H1 (cell line): ENCODE measurements at regions not wholly inside any gene's neighbourhood (a gene's known extent, or its start where the extent isn't known, plus 50 kb on each side); places are given as distances from the start of the nearest gene placed in this dataset.

ENCODE experiments used
- CTCF ChIA-PET: fragments of 300-600 bp; sonication (Branson Sonifier 250); formaldehyde crosslinking; loops from one replicate; lab custom pipeline; 2021; ENCODE audit not compliant: partially characterized antibody; lab: Charles Lee
- POLR2A ChIA-PET: fragments of 300-600 bp; sonication (Branson Sonifier 250); formaldehyde crosslinking; loops from one replicate; lab custom pipeline; 2021; ENCODE audit warnings: inconsistent platforms; ENCODE audit not compliant: partially characterized antibody; lab: Charles Lee
- DNase-seq, 2 experiments: peaks; one replicate each; pipeline versions ENCODE4 v3.0.0 to v3.0.0-alpha.2; 2010 to 2022; ENCODE audit warnings: low spot score in 2 of 2, low read depth in 1 of 2, mixed read lengths in 1 of 2
- FAIRE-seq: peaks from 2 replicates; lab custom pipeline; 2011; peaks lifted over from hg19 to GRCh38; lab: Jason Lieb, UNC
- H2AFZ ChIP-seq: 2 replicates; pipeline ENCODE4 v1.8.1; 2012; ENCODE audit warnings: low read length, inconsistent platforms
- H2AK5ac ChIP-seq: 2 replicates; pipeline ENCODE4 v1.6.1; 2013; ENCODE audit warnings: low read depth, low read length
- H2BK120ac ChIP-seq: replicated peaks from 2 replicates; pipeline ENCODE3; 2013; ENCODE audit warnings: low read depth, low read length, inconsistent platforms
- H2BK12ac ChIP-seq: 2 replicates; pipeline ENCODE4 v1.6.1; 2013; ENCODE audit warnings: low read depth, low read length
- H2BK15ac ChIP-seq: 2 replicates; pipeline ENCODE4 v1.6.1; 2013; ENCODE audit warnings: low read length
- H2BK20ac ChIP-seq: 2 replicates; pipeline ENCODE4 v1.6.1; 2013; ENCODE audit warnings: low read length
- H2BK5ac ChIP-seq: 2 replicates; pipeline ENCODE4 v1.6.1; 2013; ENCODE audit warnings: low read depth, low read length
- H3K14ac ChIP-seq: 2 replicates; pipeline ENCODE4 v1.6.1; 2013; ENCODE audit warnings: inconsistent platforms; ENCODE audit not compliant: insufficient read length
- H3K18ac ChIP-seq: 2 replicates; pipeline ENCODE4 v1.6.1; 2013; ENCODE audit warnings: low read length; ENCODE audit errors: extremely low read depth
- H3K23ac ChIP-seq: 2 replicates; pipeline ENCODE4 v1.6.1; 2013; ENCODE audit warnings: inconsistent platforms; ENCODE audit not compliant: insufficient read length
- H3K23me2 ChIP-seq: 2 replicates; pipeline ENCODE4 v1.6.1; 2013; ENCODE audit warnings: low read depth, low read length
- H3K27ac ChIP-seq: 2 replicates; pipeline ENCODE4 v1.6.1; 2011; ENCODE audit warnings: low read depth, low read length, inconsistent platforms
- H3K27me3 ChIP-seq, 4 experiments: replicated peaks in 1 of 4; 1 replicate in 1 of 4; 2 replicates in 3 of 4; pipeline versions ENCODE4 v1.6.1 to v1.8.1; 2011 to 2013; ENCODE audit warnings: low read length in 3 of 4, mild to moderate bottlenecking in 3 of 4, inconsistent platforms in 2 of 4, mixed read lengths in 2 of 4, moderate library complexity in 1 of 4; ENCODE audit not compliant: control insufficient read depth in 3 of 4, insufficient read depth in 3 of 4; ENCODE audit errors: extremely low read depth in 1 of 4
- H3K36me3 ChIP-seq, 4 experiments: 2 replicates each; pipeline versions ENCODE4 v1.6.1 to v1.8.1; 2011 to 2013; ENCODE audit warnings: mild to moderate bottlenecking in 4 of 4, low read length in 3 of 4, moderate library complexity in 2 of 4, control low read depth in 1 of 4, inconsistent platforms in 1 of 4; ENCODE audit not compliant: insufficient read depth in 4 of 4, control insufficient read depth in 2 of 4
- H3K4ac ChIP-seq: replicated peaks from 2 replicates; pipeline ENCODE3; 2013; ENCODE audit warnings: low read length, low read depth, mixed read lengths, inconsistent platforms; ENCODE audit not compliant: insufficient read length
- H3K4me1 ChIP-seq, 4 experiments: replicated peaks in 1 of 4; 1 replicate in 1 of 4; 2 replicates in 3 of 4; pipeline versions ENCODE4 v1.6.1 to v1.8.1; 2011 to 2013; ENCODE audit warnings: low read length in 3 of 4, inconsistent platforms in 2 of 4, mixed read lengths in 1 of 4; ENCODE audit not compliant: insufficient read depth in 4 of 4, control insufficient read depth in 3 of 4
- H3K4me2 ChIP-seq, 2 experiments: 2 replicates each; pipeline versions ENCODE4 v1.6.1 to v1.8.1; 2011 to 2013; ENCODE audit warnings: low read depth in 2 of 2, low read length in 2 of 2, control low read depth in 1 of 2, inconsistent platforms in 1 of 2, mild to moderate bottlenecking in 1 of 2; ENCODE audit not compliant: insufficient read depth in 1 of 2
- H3K4me3 ChIP-seq, 4 experiments: fragments of 200-600, 300-600 bp in 1 of 4; sonication (generic), shearing (Covaris generic), sonication (Bioruptor Twin) in 1 of 4; 2 replicates each; pipeline versions ENCODE4 v1.5.1 to v1.8.1; 2011 to 2016; ENCODE audit warnings: low read length in 4 of 4, low read depth in 3 of 4, control low read depth in 2 of 4, inconsistent platforms in 2 of 4, mild to moderate bottlenecking in 2 of 4, mixed read lengths in 1 of 4, moderate library complexity in 1 of 4; ENCODE audit not compliant: insufficient read depth in 2 of 4; ENCODE audit errors: extremely low read depth in 1 of 4
- H3K56ac ChIP-seq: replicated peaks from 2 replicates; pipeline ENCODE3; 2013; ENCODE audit warnings: low read depth, mild to moderate bottlenecking, mixed read lengths, low read length, inconsistent platforms; ENCODE audit not compliant: insufficient read length
- H3K79me1 ChIP-seq: 2 replicates; pipeline ENCODE4 v1.6.1; 2013; ENCODE audit warnings: low read depth, low read length, control low read depth
- H3K79me2 ChIP-seq, 2 experiments: 2 replicates each; pipeline versions ENCODE4 v1.6.1 to v1.8.1; 2012 to 2013; ENCODE audit warnings: low read length in 2 of 2, mild to moderate bottlenecking in 2 of 2, inconsistent platforms in 1 of 2; ENCODE audit not compliant: insufficient read depth in 2 of 2, control insufficient read depth in 1 of 2
- H3K9ac ChIP-seq, 4 experiments: replicated peaks in 1 of 4; 1 replicate in 1 of 4; 2 replicates in 3 of 4; pipeline versions ENCODE4 v1.6.1 to v1.8.1; 2011 to 2013; ENCODE audit warnings: low read depth in 3 of 4, low read length in 3 of 4, control low read depth in 2 of 4, mild to moderate bottlenecking in 2 of 4, moderate library complexity in 2 of 4, inconsistent platforms in 1 of 4; ENCODE audit errors: extremely low read depth in 1 of 4
- H3K9me3 ChIP-seq, 2 experiments: 2 replicates each; pipeline versions ENCODE4 v1.6.1 to v1.8.1; 2012 to 2013; ENCODE audit warnings: mild to moderate bottlenecking in 2 of 2, moderate library complexity in 2 of 2, control low read depth in 1 of 2, inconsistent platforms in 1 of 2, low read depth in 1 of 2, low read length in 1 of 2, mixed read lengths in 1 of 2; ENCODE audit not compliant: insufficient read depth in 2 of 2
- H4K20me1 ChIP-seq, 2 experiments: replicated peaks in 1 of 2; 2 replicates each; pipeline versions ENCODE3 to v1.8.1; 2011 to 2013; ENCODE audit warnings: inconsistent platforms in 2 of 2, low read length in 2 of 2, mild to moderate bottlenecking in 1 of 2; ENCODE audit not compliant: insufficient read depth in 2 of 2, control insufficient read depth in 1 of 2
- H4K5ac ChIP-seq: 2 replicates; pipeline ENCODE4 v1.6.1; 2013; ENCODE audit warnings: low read length, low read depth, mixed read lengths, inconsistent platforms; ENCODE audit not compliant: insufficient read length
- H4K8ac ChIP-seq: 2 replicates; pipeline ENCODE4 v1.8.0; 2013; ENCODE audit warnings: mild to moderate bottlenecking, moderate library complexity, low read length, inconsistent platforms; ENCODE audit not compliant: insufficient read depth; ENCODE audit errors: extremely low read depth
- H4K91ac ChIP-seq: replicated peaks from 2 replicates; pipeline ENCODE3; 2013; ENCODE audit warnings: low read length, mixed read lengths, inconsistent platforms; ENCODE audit not compliant: insufficient read length
- BCL11A ChIP-seq, 2 experiments: IDR thresholded peaks; one replicate each; pipeline ENCODE4 v1.6.1; 2011; ENCODE audit warnings: low read depth in 2 of 2, low read length in 2 of 2, mild to moderate bottlenecking in 2 of 2
- CBX5 ChIP-seq: fragments of 300-800, 300-1000 bp; sonication (generic); IDR thresholded peaks from 2 replicates; pipeline ENCODE4 v1.7.1; 2016; ENCODE audit warnings: antibody characterized with exemption, low read length, low read depth
- CHD2 ChIP-seq: IDR thresholded peaks from 2 replicates; pipeline ENCODE4 v1.6.1; 2012; ENCODE audit warnings: low read length, improper control_type of control experiment
- CREB1 ChIP-seq: IDR thresholded peaks from 2 replicates; pipeline ENCODE4 v1.6.1; 2012; ENCODE audit warnings: inconsistent platforms
- CTBP2 ChIP-seq: IDR thresholded peaks from 2 replicates; pipeline ENCODE4 v1.7.0; 2011; ENCODE audit warnings: borderline replicate concordance, mild to moderate bottlenecking, moderate library complexity, mixed read lengths, low read length; ENCODE audit not compliant: insufficient read depth, insufficient read length
- EP300 ChIP-seq, 2 experiments: IDR thresholded peaks; 1 replicate in 1 of 2; 2 replicates in 1 of 2; pipeline ENCODE4 v1.6.1; 2011 to 2012; ENCODE audit warnings: low read depth in 2 of 2, low read length in 2 of 2, mild to moderate bottlenecking in 2 of 2, borderline replicate concordance in 1 of 2, inconsistent platforms in 1 of 2, moderate library complexity in 1 of 2
- GTF2F1 ChIP-seq: IDR thresholded peaks from 2 replicates; pipeline ENCODE4 v1.6.1; 2012; ENCODE audit warnings: low read depth, low read length, improper control_type of control experiment, borderline replicate concordance
- NRF1 ChIP-seq: IDR thresholded peaks from 2 replicates; pipeline ENCODE4 v1.6.1; 2011; ENCODE audit warnings: mild to moderate bottlenecking, low read depth, low read length, improper control_type of control experiment
- SAP30 ChIP-seq: fragments of 300-600 bp; sonication (generic); IDR thresholded peaks from 2 replicates; pipeline ENCODE4 v1.7.1; 2012; ENCODE audit warnings: low read length, moderate library complexity, mild to moderate bottlenecking, inconsistent platforms; ENCODE audit not compliant: insufficient read depth, insufficient replicate concordance
- SIN3A ChIP-seq, 2 experiments: IDR thresholded peaks in 1 of 2; conservative IDR thresholded peaks in 1 of 2; 2 replicates each; pipeline ENCODE4 v1.6.1; 2011 to 2012; ENCODE audit warnings: low read length in 2 of 2, improper control_type of control experiment in 1 of 2, low read depth in 1 of 2, mild to moderate bottlenecking in 1 of 2
- SP1 ChIP-seq: IDR thresholded peaks from 2 replicates; pipeline ENCODE4 v1.6.1; 2011; ENCODE audit warnings: low read depth, low read length
- TAF1 ChIP-seq: IDR thresholded peaks from 2 replicates; pipeline ENCODE4 v1.6.1; 2011; ENCODE audit warnings: mild to moderate bottlenecking, low read depth, low read length
- TBP ChIP-seq: IDR thresholded peaks from 2 replicates; pipeline ENCODE4 v1.6.1; 2011; ENCODE audit warnings: low read depth, low read length, improper control_type of control experiment
- WGBS, 2 experiments: shearing (Covaris generic) in 1 of 2; methylation state at CpG; one replicate each; pipeline versions ENCODE4 v1.1.6 to v1.1.7; 2013 to 2015; ENCODE audit warnings: low lambda C conversion rate in 2 of 2, mixed read lengths in 2 of 2, inconsistent platforms in 1 of 2, low coverage in 1 of 2, missing lambda C conversion rate in 1 of 2; ENCODE audit not compliant: insufficient replicate concordance in 2 of 2, insufficient coverage in 1 of 2, insufficient read length in 1 of 2; ENCODE audit errors: extremely low coverage in 1 of 2, missing lambda C conversion rate in 1 of 2; 5-methylcytosine and 5-hydroxymethylcytosine counted together
- TF ChIP-seq, protein P1 (sequence below): IDR thresholded peaks from 2 replicates; pipeline ENCODE4 v1.6.1; 2012; ENCODE audit warnings: inconsistent platforms

- H3K9me3 ChIP-seq = peaks cover 0 to 22% of the 10 kb centered on the region in 2 experiments; a peak in 2 of 4 replicates
- H3K27me3 ChIP-seq = no peaks in the 10 kb centered on the region
- no peak overlapping the region for H3K23ac ChIP-seq
- H3K56ac ChIP-seq = no peak overlapping the region
- no peak overlapping the region for H2BK5ac ChIP-seq
- H3K4me3 ChIP-seq = no peak overlapping the region
- H4K91ac ChIP-seq = no peak overlapping the region
- H3K79me1 ChIP-seq = no peaks in the 10 kb centered on the region
- FAIRE-seq (no peak), DNase-seq (no peak)
- no peak overlapping the region for H3K18ac ChIP-seq
- no peak overlapping the region for H2BK15ac ChIP-seq
- H3K14ac ChIP-seq = no peak overlapping the region
- H3K4me1 ChIP-seq = no peaks in the 10 kb centered on the region
- 95% methylated on average over 7 of the region's 19 CpGs; no CpG with 5 or more reads in 1 of the 2 experiments for WGBS, 2 experiments
- no peak overlapping the region for H2AK5ac ChIP-seq
- no peak overlapping the region for H3K27ac ChIP-seq
- no peak overlapping the region for H2BK20ac ChIP-seq
- ChIA-PET CTCF (no interaction called here), POLR2A (no interaction called here)
- H4K20me1 ChIP-seq = no peaks in the 10 kb centered on the region
- H2BK12ac ChIP-seq = no peak overlapping the region
- no peak overlapping the region for H2BK120ac ChIP-seq
- H3K4ac ChIP-seq = no peak overlapping the region
- H3K36me3 ChIP-seq = no peaks in the 10 kb centered on the region
- H3K9ac ChIP-seq = no peak overlapping the region
- H4K5ac ChIP-seq = no peak overlapping the region
- no peaks in the 10 kb centered on the region for H3K23me2 ChIP-seq
- no peak overlapping the region; the same call in 1 of the 2 replicates for H4K8ac ChIP-seq
- no peaks in the 10 kb centered on the region for H3K79me2 ChIP-seq
- no peak overlapping the region for H3K4me2 ChIP-seq
- no peak overlapping the region for H2AFZ ChIP-seq
- TF ChIP-seq EP300 (IDR thresholded peaks at IDR 0.05; ENCODE audit: borderline replicate concordance in 1 of 2, low read depth in 2 of 2, low read length in 2 of 2) = no peak
- no peak for TF ChIP-seq SAP30
- TF ChIP-seq, protein P1, sequence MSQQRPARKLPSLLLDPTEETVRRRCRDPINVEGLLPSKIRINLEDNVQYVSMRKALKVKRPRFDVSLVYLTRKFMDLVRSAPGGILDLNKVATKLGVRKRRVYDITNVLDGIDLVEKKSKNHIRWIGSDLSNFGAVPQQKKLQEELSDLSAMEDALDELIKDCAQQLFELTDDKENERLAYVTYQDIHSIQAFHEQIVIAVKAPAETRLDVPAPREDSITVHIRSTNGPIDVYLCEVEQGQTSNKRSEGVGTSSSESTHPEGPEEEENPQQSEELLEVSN = no peak
- no peak for TF ChIP-seq NRF1
- TF ChIP-seq TBP = no peak
- no peak for TF ChIP-seq CREB1
- TF ChIP-seq SP1 = no peak
- TF ChIP-seq TAF1 = no peak
- TF ChIP-seq GTF2F1 = no peak
- no peak for TF ChIP-seq SIN3A (conservative IDR thresholded peaks at IDR 0.05 in 1 of 2, IDR thresholded peaks at IDR 0.05 in 1 of 2; ENCODE audit: low read depth in 1 of 2, low read length in 2 of 2)
- TF ChIP-seq CTBP2 = no peak
- no peak for TF ChIP-seq CBX5
- TF ChIP-seq BCL11A (IDR thresholded peaks at IDR 0.05; ENCODE audit: low read depth in 2 of 2, low read length in 2 of 2) = no peak
- TF ChIP-seq CHD2 = no peak
These were observed 2321.8 kb upstream of the PCDH20 start for GRCh38 chr13:63737418-63737817.
